ENCODE measurements at regions not wholly inside any gene's neighbourhood (a gene's known extent, or its start where the extent isn't known, plus 50 kb on each side); places are given as distances from the start of the nearest gene placed in this dataset.

DNA sequence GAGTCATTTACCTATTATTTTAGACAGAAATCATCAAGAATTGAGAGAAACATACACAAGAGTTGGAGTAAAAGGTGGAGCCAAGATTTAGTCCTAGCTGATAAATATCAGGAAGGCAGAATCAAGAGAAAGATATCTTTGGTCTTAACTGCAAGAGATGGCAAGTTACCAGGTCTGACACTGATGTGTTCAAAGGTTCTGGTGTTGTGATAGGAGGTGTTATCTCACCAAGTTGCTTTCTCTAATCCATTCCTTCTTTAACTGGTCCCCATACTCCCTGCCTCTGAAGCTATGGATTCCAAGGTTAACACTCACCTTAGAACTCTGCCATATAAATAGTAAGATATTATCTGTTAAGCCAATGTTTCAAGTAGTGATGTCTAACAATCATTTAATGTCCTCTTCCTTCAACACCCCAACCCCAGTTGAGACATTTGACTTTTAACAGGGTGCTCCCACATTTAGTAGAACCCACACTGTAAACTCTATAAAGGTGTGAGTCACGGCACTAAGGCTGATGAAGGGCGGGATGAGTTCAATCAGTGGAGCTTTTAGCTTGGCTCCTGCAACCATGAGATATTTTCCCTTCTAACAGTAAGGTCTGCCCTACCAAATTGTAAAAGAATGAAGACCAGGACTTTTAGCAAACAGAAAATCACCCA, 333.7 kb downstream of the RND3 start:
- DNase-seq: no peak

DNA sequence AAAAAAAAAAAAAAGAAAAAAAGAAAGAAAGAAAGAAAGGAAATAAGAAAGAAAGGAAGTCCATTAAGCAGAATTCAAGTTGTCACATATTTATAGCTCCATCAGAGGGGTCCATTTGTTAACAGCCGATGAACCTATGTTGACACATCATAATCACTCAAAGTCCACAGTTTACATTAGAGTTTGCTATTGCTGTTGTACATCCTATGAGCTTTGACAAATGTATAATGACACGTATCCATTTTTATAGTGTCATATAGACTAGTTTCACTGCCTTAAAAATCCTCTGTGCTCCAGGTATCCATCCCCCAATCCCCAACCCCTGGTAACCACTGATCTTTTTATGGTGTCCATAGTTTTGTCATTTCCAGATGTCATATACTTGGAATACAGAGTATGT, 335.2 kb downstream of the RND3 start:
- DNase-seq: no peak

- no peak for DNase-seq
These were observed 337.3 kb downstream of the RND3 start for GRCh38 chr2:150150144-150150543.

DNA sequence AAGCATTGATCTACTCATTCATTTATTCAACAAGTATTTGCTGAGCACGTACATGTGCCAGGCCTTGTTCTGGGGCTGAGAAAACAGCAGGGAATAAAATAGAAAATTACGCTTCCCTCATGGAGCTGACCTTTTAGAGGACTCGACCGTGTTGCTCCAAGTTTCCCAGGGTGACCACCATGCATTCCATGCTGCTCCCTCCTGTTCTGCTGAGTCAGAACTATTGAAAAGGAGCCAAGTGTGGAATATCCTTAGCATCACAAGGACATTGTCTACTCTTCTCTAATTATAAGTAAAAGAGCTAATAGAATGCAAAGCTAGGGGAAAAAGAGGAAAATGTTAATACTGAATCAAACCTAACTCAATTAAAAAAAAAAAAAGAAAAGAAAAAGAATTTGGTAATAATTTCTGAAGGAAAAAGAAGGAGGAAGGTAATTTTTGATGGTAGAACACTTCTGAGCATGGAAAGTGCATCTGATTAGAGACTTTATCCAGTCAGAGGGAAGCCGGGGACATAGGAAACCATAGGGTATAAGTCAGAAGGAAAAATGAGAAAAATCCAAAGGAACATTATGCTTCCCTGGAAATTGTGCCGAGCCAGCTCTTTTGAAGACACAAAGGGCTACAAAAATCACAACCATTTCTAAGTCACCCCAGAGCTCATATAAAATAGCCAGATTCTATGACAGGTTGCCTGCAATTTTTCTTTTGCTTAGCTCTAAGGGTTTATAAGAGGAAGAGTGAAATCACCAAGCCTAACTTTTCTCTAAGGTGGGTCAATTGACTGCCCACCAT, 339.4 kb downstream of the RND3 start:
- DNase-seq: no peak

- DNase-seq: no peak
These were observed 340.6 kb downstream of the RND3 start for GRCh38 chr2:150146879-150147278.

GRCh38 chr2:150145299-150145692, 342.2 kb downstream of the RND3 start:
- DNase-seq: no peak

DNA sequence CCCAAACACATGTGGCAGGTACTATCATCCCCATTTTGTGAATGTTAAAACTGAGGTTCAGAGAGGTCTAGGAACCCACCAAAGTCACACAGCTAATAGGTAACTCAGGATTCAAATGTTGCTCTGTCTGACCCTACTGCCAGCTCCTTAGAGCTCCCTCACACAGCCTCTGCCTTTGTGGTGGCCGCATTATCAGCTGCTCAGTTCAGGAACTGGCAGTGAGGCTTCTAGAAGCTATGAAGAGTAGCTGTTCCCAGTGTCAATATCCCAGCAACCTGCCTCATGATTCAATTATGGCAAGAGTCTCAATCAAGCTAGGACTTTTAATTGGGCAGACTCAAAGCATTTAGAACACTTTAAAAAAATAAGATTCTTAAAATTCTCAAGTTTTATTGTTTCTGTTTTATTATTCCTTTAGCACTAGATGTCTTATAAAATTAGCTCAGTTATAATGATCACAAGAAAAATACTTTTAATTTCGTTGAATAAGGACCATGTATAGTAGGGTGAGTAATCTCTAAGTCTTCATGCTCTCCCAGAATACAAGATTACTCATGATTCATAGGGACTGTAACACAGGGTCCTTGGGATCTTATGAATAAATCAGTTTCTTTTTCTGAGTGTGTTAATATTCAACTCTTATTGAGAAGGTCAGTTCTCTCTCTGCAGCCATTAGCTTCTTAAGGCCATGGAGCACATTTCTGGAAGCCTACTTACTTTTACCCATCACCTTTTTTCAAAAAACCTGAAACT, 342.7 kb downstream of the RND3 start:
- DNase-seq: no peak

DNA sequence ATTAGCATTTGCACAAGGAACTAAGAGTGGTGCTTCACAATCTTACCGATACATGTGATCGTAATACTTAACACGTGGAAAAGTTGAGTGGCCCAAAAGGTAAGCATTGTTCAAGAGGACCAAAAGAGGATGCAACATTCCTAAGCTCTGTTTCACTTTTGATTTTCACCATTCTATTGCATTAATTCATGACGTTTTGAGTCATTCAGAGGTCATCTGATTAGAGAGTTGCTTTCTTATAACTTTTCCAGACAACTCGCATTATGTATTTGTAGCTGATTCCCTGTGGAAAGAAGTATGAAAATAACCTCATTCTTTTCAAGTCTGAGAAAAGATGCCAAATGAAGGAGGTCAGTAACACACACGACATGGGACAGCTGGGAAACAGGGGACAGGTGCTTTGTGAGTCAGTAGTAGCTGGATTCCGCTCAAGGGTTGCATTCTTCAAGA, 344.4 kb downstream of the RND3 start:
- DNase-seq: no peak

DNA sequence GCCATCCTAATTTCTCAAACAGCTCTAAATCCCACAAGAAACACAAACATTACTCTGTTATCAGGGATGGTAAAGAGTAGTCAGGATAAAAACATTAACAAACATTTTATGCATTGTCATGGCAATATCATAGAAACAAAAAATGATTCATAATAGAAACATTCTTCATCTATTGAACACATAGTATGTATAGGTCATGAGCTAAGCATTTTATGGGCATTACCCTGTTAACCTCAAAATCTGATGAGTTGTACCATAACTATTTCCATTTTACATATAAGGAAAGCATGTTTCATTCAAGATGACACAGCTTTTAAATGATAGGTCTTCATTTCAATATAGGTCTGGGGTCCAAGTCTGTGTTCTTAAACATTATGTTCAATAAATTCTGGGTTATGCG, 344.9 kb downstream of the RND3 start:
- no peak for DNase-seq

DNA sequence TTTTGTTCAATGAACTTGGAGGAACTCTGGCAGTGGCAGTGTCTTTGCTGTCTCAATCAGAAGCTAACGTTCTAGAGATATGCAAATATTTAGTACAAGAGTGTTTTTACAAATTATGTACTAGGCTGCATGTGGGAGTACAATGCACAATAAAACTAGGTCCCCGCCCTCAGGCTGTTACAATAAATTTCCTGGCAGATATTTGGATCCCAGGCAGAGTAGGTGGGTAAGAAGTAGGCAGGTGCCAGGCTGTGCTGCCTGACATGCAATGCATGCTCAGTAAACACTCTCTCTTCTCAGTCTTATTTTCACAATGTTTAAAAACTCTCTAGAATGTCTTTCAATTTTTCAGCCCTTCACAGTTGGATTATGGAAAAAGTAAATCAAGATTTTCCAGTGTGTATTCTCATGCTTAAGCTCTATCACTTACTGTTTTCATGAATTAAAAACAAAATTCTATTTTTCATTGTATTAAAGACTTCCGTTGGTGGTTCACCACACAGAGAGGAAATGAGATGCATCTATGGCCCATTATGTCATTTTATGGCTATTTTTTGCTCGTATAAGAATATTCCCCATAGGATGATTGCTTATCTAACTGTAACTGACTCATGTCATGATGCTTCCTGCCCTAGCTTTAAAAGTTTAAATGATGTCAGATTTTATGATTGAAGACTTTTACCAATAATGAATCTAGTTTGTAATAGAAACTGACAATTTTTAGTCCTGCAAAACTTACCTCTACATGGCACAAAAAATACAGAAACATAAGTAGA, 346.1 kb downstream of the RND3 start:
- DNase-seq: no peak

GRCh38 chr2:150140777-150141176, 346.7 kb downstream of the RND3 start:
- no peak for DNase-seq

- DNase-seq: no peak
These were observed 348.9 kb downstream of the RND3 start for GRCh38 chr2:150138587-150138986.

GRCh38 chr2:150137338-150138069, 350.0 kb downstream of the RND3 start:
- DNase-seq: no peak

GRCh38 chr2:150136893-150137292, 350.6 kb downstream of the RND3 start:
- DNase-seq: no peak

- no peak for DNase-seq
These were observed 351.1 kb downstream of the RND3 start for GRCh38 chr2:150136401-150136800.

DNA sequence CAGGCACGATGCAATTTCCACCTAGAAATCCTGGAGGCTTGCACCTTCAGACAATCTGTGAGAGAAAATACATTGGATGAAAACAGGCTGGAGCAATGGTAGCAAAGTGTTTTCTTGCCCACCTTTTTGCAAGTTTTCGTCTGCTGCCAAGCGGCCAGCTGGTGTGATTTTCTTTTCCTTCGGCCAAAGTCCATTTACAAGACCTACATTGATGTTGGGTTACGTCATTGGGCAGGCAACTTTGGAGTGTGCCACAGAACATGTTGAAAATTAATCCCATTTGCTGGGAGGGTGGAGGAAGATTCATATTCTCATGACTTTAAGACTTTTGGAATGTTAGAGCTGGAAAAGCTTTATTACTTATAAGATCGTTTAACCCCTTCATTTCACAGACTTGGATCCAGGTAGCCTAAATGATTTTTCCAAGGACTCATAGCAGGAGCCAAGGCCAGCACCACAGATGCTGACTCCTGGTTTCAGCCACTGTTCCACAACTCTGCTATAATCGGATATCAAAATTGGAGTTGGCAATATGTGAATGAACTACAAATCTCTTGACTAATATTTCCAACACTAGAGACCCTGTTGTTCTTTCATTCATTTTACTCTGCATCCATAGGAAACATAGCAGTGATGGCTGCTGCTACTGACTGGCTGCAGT, 352.1 kb downstream of the RND3 start:
- DNase-seq: no peak

DNA sequence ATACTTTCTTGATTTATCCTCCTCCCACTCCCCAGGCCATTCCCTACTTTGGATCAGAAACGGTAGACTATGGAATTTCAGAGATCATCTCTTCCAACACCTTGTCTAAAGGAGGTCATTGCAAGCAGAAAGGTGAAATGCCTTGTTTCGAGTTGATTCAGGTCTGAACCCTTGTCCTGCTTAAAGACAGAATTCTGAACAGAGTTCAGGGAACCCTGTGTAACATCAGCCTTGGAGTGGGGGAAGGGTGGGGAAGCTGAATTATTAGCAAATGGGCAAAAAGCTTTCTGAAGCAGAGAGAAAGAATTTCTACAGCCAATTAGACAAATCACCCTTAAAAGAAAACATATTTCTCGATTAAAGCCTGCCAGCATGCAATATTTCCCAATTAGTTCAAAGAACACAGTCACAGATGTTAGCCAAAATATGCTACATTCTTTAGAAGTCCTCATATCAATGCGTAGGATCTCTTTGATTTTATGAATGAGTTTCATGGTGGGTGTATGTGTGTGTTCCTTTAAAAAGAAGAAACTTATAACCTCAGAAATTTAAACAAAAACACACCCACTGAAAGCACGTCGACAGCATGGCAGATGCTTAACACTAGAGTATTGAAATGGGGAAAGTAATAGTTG, 353.1 kb downstream of the RND3 start:
- DNase-seq: no peak

- DNase-seq: no peak
These were observed 353.8 kb downstream of the RND3 start for GRCh38 chr2:150133623-150134022.

- DNase-seq: no peak
These were observed 357.4 kb downstream of the RND3 start for GRCh38 chr2:150129921-150130575.

DNA sequence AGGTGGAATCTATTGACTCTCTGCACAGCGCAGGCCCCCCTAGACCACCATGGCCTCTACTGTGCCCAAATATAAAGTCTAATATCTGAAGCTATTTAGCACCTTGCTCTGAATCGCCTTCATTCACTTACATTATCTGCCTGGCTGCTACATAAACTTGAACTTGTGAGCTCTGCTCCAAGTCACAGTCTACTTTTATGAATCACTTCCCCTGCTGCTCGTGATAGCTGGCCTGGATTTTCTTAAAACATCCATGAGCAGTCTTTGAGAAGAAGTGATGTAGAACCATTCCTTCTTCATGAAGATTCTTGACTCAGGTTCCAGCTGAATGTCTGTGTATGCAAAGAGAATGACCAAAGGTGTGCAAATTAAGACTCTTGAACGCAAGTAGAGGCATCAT, 359.5 kb downstream of the RND3 start:
- DNase-seq: no peak
